ENCODE measurements at regions not wholly inside any gene's neighbourhood (a gene's known extent, or its start where the extent isn't known, plus 50 kb on each side); places are given as distances from the start of the nearest gene placed in this dataset.

DNA sequence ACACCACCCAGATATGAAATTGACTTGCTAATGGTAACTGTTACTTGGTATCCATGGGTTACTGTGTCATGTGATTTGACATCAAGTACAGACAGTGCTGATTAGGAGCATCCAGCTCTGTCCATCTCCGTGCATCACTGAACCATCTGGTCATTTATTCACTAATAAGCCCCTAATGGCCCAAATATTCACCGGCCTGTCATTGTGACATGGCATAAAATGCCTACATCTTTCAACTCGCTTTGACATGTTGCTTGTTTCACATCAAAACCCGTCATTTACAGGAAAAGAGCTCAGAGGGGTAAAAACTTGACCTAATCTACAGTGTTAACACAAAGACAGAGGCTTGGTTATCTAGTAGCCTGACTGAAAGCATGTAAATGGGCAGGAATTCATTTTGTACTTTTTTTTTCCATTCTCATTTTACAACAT, 308.9 kb upstream of the ATP5MC3 start:
- no peak for TF ChIP-seq CREB1 (CRISPR knock-in tag; IDR thresholded peaks at IDR 0.05)
- TF ChIP-seq, protein P1, sequence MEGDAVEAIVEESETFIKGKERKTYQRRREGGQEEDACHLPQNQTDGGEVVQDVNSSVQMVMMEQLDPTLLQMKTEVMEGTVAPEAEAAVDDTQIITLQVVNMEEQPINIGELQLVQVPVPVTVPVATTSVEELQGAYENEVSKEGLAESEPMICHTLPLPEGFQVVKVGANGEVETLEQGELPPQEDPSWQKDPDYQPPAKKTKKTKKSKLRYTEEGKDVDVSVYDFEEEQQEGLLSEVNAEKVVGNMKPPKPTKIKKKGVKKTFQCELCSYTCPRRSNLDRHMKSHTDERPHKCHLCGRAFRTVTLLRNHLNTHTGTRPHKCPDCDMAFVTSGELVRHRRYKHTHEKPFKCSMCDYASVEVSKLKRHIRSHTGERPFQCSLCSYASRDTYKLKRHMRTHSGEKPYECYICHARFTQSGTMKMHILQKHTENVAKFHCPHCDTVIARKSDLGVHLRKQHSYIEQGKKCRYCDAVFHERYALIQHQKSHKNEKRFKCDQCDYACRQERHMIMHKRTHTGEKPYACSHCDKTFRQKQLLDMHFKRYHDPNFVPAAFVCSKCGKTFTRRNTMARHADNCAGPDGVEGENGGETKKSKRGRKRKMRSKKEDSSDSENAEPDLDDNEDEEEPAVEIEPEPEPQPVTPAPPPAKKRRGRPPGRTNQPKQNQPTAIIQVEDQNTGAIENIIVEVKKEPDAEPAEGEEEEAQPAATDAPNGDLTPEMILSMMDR (IDR thresholded peaks at IDR 0.05): no peak
- TF ChIP-seq, protein P2, sequence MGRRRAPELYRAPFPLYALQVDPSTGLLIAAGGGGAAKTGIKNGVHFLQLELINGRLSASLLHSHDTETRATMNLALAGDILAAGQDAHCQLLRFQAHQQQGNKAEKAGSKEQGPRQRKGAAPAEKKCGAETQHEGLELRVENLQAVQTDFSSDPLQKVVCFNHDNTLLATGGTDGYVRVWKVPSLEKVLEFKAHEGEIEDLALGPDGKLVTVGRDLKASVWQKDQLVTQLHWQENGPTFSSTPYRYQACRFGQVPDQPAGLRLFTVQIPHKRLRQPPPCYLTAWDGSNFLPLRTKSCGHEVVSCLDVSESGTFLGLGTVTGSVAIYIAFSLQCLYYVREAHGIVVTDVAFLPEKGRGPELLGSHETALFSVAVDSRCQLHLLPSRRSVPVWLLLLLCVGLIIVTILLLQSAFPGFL (CRISPR knock-in tag; IDR thresholded peaks at IDR 0.05; ENCODE audit: borderline replicate concordance): no peak
- no peak for TF ChIP-seq NFE2L1 (CRISPR knock-in tag; IDR thresholded peaks at IDR 0.05)
